ENCODE measurements at regions not wholly inside any gene's neighbourhood (a gene's known extent, or its start where the extent isn't known, plus 50 kb on each side); places are given as distances from the start of the nearest gene placed in this dataset.

DNA sequence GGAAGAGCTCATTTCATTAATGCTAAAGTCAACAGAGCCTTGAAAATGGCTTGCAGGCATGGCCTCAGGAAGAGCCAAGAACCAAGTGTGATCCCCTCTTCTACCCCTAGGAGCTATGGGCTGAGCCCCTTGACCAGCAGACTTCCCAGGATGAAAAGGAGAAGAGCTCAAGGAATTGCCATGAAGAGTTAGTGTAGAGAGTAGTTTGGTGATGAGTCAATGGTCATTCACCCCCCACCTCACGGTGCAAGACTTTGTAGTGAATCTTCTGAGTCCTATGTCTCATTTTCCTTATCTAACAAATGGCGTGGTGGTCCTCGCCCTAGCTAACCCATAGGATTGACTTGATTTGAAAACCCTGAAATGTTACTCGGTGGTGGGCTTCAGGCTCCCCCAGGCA is 422.4 kb upstream of the CADM1 start:
- no peak overlapping the region for H3K4me3 Mint-ChIP-seq
- peaks cover 23% of the 10 kb centered on the region for H3K4me1 Mint-ChIP-seq (ENCODE audit: low read depth)
- peak overlapping the region; percentile 32 for H3K27ac Mint-ChIP-seq
- peaks cover 5% of the 10 kb centered on the region for H3K9me3 Mint-ChIP-seq
- H3K36me3 Mint-ChIP-seq (ENCODE audit: low read depth): no peaks in the 10 kb centered on the region
- H3K27me3 Mint-ChIP-seq: peaks cover 9% of the 10 kb centered on the region

DNA sequence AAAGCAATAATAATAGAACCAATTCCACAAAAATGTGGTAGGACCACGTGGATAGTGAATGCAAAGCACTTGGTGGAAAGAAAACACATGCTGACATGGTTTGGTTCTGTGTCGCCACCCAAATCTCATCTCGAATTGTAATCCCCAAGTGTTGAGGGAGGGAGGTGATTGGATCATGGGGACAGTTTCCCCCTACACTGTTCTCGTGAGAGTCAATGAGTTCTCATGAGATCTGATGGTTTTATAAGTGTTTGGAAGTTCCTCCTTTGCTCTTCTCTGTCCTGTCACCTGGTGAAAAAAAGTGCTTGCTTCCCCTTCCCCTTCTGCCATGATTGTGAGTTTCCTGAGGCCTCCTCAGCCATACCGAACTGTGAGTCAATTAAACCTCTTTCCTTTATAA is 421.9 kb upstream of the CADM1 start:
- Mint-ChIP-seq H3K27me3 (peaks cover 9% of the 10 kb centered on the region), H3K4me3 (no peak overlapping the region), H3K9me3 (peaks cover 5% of the 10 kb centered on the region), H3K4me1 (ENCODE audit: low read depth) (peaks cover 23% of the 10 kb centered on the region), H3K27ac (peak overlapping the region; percentile 32), H3K36me3 (ENCODE audit: low read depth) (no peaks in the 10 kb centered on the region)

DNA sequence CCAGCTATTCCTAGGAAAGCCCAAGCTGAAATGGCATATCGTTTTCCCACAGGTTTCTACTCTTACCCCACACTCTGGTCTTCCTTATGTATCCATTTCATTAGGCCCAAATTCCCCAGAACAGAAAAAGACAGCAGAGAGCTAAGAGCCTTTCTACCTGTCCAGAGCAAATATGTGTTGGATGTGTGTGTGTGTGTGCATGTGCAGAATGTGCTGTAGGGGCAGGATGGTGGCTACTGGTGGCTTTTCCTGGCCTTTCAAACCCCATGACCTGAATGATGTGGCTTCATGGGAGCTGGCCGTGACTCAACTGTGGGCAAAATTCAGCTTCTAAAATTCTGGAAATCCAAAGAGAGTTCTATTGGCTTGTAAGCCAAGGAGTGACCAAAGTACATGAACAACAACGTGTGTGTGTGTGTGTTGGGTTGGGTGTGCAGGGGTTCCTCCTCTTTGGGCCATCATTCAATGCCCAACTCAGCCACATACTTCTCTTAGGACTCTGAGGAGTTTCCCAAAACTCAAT is 421.4 kb upstream of the CADM1 start:
- H3K4me3 Mint-ChIP-seq: no peak overlapping the region
- H3K9me3 Mint-ChIP-seq: peaks cover 5% of the 10 kb centered on the region
- peak overlapping the region; percentile 12 for H3K27ac Mint-ChIP-seq
- H3K36me3 Mint-ChIP-seq (ENCODE audit: low read depth): no peaks in the 10 kb centered on the region
- peaks cover 9% of the 10 kb centered on the region for H3K27me3 Mint-ChIP-seq
- H3K4me1 Mint-ChIP-seq (ENCODE audit: low read depth): peaks cover 23% of the 10 kb centered on the region

DNA sequence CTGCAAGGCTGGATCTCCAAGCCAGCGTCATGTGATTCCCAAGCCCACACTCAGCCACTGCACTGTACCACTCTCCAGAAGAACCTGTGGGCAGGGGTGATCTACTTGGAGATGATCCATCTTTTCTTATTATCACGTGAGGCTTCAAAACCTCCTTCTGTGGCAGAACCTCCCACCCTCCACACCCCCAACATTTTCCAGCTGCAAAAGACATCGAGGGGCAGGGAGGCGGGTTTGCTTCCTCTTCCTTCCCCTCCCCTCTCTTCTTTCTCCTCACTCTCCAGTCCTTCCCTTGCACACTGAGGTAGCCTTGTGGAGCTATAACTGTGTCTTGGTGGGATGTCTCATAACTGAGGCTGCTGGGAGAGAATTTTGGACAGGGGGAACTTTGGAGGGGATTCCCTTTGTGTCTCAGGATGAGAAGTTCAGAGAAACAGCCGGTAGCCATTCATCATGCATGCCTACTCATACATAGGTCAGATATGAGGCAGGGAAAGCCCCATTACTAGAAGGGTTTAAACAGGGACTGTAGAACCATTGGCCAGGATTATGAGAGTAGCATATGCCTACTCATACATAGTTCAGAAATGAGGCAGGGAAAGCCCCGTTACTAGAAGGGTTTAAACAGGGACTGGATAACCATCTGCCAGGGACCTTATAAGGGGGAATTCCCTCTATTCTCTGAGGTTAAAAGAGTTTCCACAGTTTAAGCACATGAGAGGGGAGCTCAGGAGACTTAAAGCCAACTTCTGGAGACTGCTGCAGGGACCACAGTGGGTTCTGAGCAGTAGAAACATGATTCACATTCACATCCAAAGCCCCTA is 420.7 kb upstream of the CADM1 start:
- H3K27ac Mint-ChIP-seq: peak overlapping the region; percentile 67
- H3K4me3 Mint-ChIP-seq: no peak overlapping the region
- H3K4me1 Mint-ChIP-seq (ENCODE audit: low read depth): peaks cover 23% of the 10 kb centered on the region
- peaks cover 5% of the 10 kb centered on the region for H3K9me3 Mint-ChIP-seq
- H3K36me3 Mint-ChIP-seq (ENCODE audit: low read depth): no peaks in the 10 kb centered on the region
- peaks cover 9% of the 10 kb centered on the region for H3K27me3 Mint-ChIP-seq

DNA sequence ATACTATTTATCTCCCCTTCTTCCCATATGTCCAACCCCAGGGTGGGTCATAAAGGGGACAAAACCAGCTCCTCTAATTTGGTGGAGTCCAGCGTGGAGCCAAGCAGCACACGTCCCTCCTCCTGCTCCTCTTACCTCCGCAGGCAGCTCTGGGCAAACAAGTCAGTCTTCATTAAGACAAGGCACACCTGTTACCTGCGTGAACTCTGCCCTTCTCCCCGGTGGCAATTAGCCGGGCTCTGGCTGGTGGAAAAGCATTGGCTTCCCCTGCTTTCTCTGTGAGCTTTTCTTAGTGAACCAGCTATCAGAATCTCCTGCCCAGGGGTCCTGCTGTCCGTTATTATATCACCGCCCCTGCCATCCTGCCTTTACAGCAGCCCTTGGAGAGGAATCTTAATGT is 418.7 kb upstream of the CADM1 start:
- H3K27me3 Mint-ChIP-seq: peaks cover 5% of the 10 kb centered on the region
- peaks cover 34% of the 10 kb centered on the region for H3K4me1 Mint-ChIP-seq (ENCODE audit: low read depth)
- no peaks in the 10 kb centered on the region for H3K36me3 Mint-ChIP-seq (ENCODE audit: low read depth)
- H3K27ac Mint-ChIP-seq: no peak overlapping the region
- peaks cover 8% of the 10 kb centered on the region for H3K9me3 Mint-ChIP-seq
- no peak overlapping the region for H3K4me3 Mint-ChIP-seq

DNA sequence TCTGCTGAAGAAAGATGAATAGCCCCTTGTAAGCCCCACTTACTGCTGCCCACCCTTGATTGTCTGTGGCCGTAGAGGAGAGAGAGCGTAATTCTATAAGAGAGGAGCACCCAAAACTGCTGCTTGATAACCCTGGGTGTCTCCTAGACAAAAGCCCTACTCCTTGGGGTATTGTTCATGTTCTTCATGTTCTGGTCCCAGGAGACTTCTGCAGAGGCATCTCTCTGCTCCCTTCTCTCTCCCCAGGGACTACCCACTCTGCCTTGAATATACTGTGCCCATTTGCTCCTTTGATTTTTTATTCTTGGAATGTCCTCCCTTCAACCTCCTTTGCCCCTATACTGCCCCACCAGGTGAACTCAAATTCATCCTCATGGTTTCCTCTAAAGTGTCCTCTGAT is 417.8 kb upstream of the CADM1 start:
- Mint-ChIP-seq H3K27ac (no peak overlapping the region), H3K36me3 (ENCODE audit: low read depth) (no peaks in the 10 kb centered on the region), H3K4me1 (ENCODE audit: low read depth) (peaks cover 34% of the 10 kb centered on the region), H3K4me3 (no peak overlapping the region), H3K9me3 (peaks cover 8% of the 10 kb centered on the region), H3K27me3 (no peaks in the 10 kb centered on the region)

DNA sequence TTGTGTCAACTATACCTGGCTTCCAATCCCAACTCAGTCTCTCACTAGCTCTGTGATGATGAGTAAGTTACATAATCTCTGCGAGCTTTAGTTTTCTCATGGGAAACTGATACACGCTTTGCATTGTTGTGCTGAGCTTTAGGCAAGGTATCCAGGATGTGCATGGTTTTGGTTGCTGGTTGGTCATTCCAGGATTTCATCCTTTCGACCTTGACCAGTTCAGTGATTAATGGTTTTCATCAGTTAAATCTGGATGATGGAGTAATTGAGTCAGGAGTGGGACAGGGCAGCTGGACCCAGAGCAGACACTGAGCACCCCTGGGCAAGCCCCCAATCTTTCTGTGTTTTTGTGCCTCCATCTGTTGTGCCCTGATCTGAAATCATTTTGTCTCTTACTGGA is 417.3 kb upstream of the CADM1 start:
- Mint-ChIP-seq H3K9me3 (peaks cover 7% of the 10 kb centered on the region), H3K36me3 (ENCODE audit: low read depth) (no peaks in the 10 kb centered on the region), H3K27ac (no peak overlapping the region), H3K27me3 (no peaks in the 10 kb centered on the region), H3K4me3 (no peak overlapping the region), H3K4me1 (ENCODE audit: low read depth) (peaks cover 34% of the 10 kb centered on the region)

DNA sequence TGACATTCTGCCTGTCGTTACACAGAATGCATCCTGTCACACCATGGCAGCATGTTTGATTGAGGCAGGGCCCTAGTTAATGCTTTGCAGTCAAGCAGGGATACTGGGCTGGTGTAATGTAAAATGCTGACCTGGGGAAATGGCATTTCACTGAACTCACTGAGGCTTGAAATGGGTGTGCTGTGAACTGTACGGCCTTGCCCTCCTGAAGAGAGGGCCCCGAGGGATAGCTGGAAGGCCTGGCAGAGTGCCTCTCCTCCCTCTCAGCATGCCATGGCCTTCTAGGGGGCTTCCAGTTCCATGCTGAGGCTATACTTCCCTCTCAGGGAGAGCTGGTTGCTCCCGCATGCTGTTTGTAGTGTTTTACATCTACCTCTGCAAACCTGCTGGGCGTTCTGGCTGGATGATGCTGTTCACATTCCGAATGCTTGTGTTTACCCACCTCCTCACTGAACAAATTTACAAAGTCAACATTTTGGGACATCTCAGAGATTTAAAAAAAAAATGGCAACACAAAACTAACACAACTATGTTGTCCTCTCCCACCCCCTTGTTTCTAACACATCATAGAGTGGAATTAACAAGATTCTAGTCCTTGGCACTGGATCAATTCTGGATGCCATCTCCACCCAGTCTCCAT is 416.7 kb upstream of the CADM1 start:
- Mint-ChIP-seq H3K36me3 (ENCODE audit: low read depth) (no peaks in the 10 kb centered on the region), H3K4me1 (ENCODE audit: low read depth) (peaks cover 29% of the 10 kb centered on the region), H3K27ac (no peak overlapping the region), H3K4me3 (no peak overlapping the region), H3K27me3 (no peaks in the 10 kb centered on the region), H3K9me3 (peaks cover 3% of the 10 kb centered on the region)

DNA sequence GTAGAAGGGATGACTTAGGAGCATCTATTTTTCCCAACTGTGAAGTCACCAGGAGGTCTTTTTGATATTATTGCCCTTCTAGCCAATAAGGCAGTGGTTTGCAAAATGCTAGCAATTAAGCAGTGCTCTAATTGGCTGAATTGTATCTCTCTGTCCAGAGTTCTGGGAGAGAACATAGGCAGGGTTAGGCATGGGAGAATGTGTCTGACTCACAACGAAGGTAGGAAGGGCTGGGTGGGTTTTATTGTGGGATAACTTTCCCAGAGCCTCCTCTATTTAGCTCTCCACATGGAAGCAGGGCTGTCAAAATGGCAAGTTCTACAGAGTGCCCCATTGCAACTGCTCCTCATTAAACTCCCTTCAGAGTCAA is 415.9 kb upstream of the CADM1 start:
- Mint-ChIP-seq H3K36me3 (ENCODE audit: low read depth) (no peaks in the 10 kb centered on the region), H3K27me3 (no peaks in the 10 kb centered on the region), H3K9me3 (peaks cover 3% of the 10 kb centered on the region), H3K27ac (no peak overlapping the region), H3K4me1 (ENCODE audit: low read depth) (peaks cover 22% of the 10 kb centered on the region), H3K4me3 (no peak overlapping the region)

DNA sequence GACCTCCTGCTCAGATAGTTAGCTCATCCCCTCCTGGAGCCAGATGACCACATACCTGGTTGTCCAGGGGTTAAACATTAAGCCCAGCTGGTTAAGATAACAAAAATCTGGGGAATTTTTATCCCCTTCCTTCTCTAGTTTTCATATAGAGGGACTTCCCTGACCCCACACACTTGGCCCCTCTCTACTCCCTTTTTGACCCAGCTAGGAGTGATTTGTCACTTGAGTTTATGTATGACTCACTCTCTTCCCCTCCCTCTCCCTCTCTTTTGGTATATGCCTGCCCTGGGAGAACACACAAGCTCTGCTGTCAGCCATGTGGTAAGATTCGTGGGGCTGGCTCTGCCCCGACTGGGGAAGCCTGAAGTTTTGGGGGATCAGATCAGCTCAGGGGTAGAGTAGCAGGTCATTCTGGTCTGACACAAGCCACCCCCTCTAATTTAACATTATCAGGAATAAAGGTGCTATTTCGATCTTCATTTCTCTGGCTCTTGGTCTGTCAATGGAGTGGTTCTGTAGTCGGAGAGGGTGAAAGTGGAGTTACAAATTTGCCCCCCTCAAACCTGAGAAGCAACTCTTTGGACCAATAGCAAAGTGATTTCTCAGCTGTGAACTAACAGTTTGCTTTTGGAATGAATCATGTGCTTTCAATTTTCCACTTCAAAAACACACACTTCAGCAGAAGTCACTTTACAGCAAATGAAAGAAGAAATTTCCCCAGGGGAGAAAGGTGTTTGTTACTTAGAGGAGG is 415.3 kb upstream of the CADM1 start:
- H3K27ac Mint-ChIP-seq: peak overlapping the region; percentile 74
- peaks cover 3% of the 10 kb centered on the region for H3K9me3 Mint-ChIP-seq
- no peaks in the 10 kb centered on the region for H3K27me3 Mint-ChIP-seq
- no peaks in the 10 kb centered on the region for H3K36me3 Mint-ChIP-seq (ENCODE audit: low read depth)
- H3K4me1 Mint-ChIP-seq (ENCODE audit: low read depth): peaks cover 17% of the 10 kb centered on the region
- no peak overlapping the region for H3K4me3 Mint-ChIP-seq

DNA sequence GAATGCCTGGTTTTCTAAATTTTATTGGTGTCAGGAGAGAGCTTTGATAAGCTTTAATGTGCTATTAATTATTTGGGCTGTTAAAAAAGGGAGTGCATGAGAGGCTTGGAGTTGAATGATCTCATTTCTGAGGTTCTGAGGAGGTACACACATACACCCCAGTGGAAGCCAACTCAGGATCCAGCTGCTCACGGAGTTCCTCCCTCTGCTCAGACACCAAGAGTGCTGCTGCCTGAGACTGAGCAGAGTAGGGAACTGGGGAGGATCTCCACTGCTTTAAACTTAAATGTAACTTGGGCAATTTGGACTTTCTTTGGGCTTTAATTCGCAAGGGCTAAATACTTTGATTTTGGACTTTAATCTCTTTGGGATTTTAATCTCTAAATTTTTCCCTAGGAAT is 414.4 kb upstream of the CADM1 start:
- H3K36me3 Mint-ChIP-seq (ENCODE audit: low read depth): no peaks in the 10 kb centered on the region
- peaks cover 17% of the 10 kb centered on the region for H3K4me1 Mint-ChIP-seq (ENCODE audit: low read depth)
- H3K9me3 Mint-ChIP-seq: peaks cover 3% of the 10 kb centered on the region
- H3K27me3 Mint-ChIP-seq: no peaks in the 10 kb centered on the region
- no peak overlapping the region for H3K27ac Mint-ChIP-seq
- no peak overlapping the region for H3K4me3 Mint-ChIP-seq

DNA sequence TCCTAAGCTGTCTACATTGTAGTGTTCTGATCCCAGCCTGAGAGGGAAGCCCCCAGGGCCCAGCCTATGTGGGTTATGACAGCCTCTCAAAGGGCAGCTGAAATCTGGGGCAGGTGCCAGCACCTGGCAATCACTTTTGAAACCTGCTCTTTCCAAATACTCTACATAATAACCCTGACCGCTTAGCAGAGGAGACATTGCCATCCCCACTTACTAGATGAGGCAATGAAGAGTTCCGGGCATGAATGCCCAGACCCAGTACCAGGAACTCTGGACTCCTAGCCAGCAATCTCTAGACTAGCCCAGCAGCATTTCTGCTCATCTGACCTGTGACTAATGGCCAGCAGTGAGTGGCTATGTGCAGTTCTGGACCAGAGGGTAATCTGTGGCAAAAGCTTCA is 412.4 kb upstream of the CADM1 start:
- Mint-ChIP-seq H3K27me3 (no peaks in the 10 kb centered on the region), H3K36me3 (ENCODE audit: low read depth) (no peaks in the 10 kb centered on the region), H3K4me1 (ENCODE audit: low read depth) (peaks cover 12% of the 10 kb centered on the region), H3K27ac (no peak overlapping the region), H3K4me3 (no peak overlapping the region), H3K9me3 (peaks cover 3% of the 10 kb centered on the region)

DNA sequence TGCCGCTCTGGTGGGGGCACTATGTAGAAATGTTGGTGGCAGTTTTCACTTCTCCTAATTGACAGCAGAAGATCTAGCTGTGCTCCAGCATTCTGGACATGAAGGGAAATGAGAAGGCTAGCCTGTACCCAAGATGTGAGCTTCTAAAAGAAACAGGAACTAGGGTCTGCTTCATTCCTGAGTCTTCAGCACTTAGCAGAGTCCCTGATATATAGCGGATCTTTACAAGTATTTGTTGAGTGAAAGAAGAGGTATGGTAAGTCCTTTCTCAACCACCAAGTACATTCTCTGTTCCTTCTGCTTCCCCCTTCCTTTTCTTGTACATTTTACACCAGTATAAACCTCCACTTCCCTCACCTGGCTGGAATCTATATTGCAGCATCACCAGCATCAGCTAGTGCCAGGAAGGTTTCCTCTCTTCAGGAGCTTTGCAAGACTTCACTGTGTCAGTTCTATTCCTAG is 408.3 kb upstream of the CADM1 start:
- no peaks in the 10 kb centered on the region for H3K9me3 Mint-ChIP-seq
- no peaks in the 10 kb centered on the region for H3K4me1 Mint-ChIP-seq (ENCODE audit: low read depth)
- no peak overlapping the region for H3K4me3 Mint-ChIP-seq
- no peaks in the 10 kb centered on the region for H3K36me3 Mint-ChIP-seq (ENCODE audit: low read depth)
- H3K27me3 Mint-ChIP-seq: no peaks in the 10 kb centered on the region
- H3K27ac Mint-ChIP-seq: no peak overlapping the region

DNA sequence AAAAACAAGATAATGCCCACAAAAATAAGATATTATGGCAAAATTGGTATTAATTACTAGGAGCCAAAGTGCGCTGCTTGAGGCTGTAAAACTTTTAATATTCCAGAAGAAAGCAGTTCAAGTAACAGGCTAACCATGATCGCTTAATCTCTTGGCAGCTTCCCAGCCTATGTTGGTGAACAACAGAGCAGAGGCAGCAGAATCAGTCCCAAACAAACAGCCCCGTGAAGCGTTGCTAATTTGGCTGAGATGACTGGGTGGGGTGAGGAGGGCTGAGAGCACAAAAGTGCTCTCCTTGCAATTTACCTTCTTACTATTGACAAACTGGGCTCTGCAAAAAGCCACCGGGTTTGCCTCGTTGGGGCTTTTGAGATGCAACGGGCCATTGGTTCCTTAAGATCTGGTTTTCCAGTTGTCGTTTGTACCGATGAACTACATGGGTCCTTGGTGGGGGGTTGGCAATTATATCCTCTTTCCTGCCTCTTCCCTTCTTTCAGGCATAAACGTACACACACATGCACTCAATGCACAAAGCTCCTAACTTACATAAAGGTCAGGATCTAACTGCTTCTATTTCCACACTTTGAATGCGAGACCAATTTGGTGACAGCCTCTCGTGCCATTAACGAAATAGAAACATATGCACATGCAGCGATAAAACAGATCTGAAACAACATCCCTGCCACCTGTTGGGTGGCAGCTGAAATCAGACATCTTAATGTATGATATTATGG is 407.6 kb upstream of the CADM1 start:
- peaks cover 1% of the 10 kb centered on the region for H3K27me3 Mint-ChIP-seq
- no peak overlapping the region for H3K4me3 Mint-ChIP-seq
- H3K36me3 Mint-ChIP-seq (ENCODE audit: low read depth): no peaks in the 10 kb centered on the region
- no peaks in the 10 kb centered on the region for H3K9me3 Mint-ChIP-seq
- H3K27ac Mint-ChIP-seq: no peak overlapping the region
- H3K4me1 Mint-ChIP-seq (ENCODE audit: low read depth): no peaks in the 10 kb centered on the region

Data from stimulated activated naive CD8-positive, alpha-beta T cell treated with anti-CD3 and anti-CD28 coated beads, Interleukin-15, Interleukin-2, amounts not matched to agents 100 ng/mL and 50 ng/mL, for 24 hours (primary cell).